Right cardiac atrium (tissue), 5 donors: ENCODE measurements at regions not wholly inside any gene's neighbourhood (a gene's known extent, or its start where the extent isn't known, plus 50 kb on each side); places are given as distances from the start of the nearest gene placed in this dataset.

Experiments
- ATAC-seq, 2 donors: fragments of 200-7000 bp; cut with Tn5 transposase; one replicate each; pipeline versions ENCODE4 v1.8.0 to v1.9.1; 2020; ENCODE audit warnings: moderate library complexity in 2 of 2, mild to moderate bottlenecking in 1 of 2
- DNase-seq, 3 donors: peaks; one replicate each; pipeline ENCODE4 v3.0.0-alpha.2; 2020
- H3K27ac ChIP-seq: one replicate; pipeline ENCODE4 v1.5.1; 2013; ENCODE audit warnings: mild to moderate bottlenecking, low read length, control low read depth, moderate library complexity
- H3K27me3 ChIP-seq: one replicate; pipeline ENCODE4 v1.6.1; 2013; ENCODE audit not compliant: control insufficient read depth, insufficient read depth
- H3K4me1 ChIP-seq: one replicate; pipeline ENCODE4 v1.6.1; 2013; ENCODE audit warnings: low read length; ENCODE audit not compliant: control insufficient read depth, insufficient read depth
- H3K4me3 ChIP-seq: one replicate; pipeline ENCODE4 v1.5.1; 2013; ENCODE audit warnings: low read length, control low read depth
- H3K9me3 ChIP-seq: one replicate; pipeline ENCODE4 v1.6.1; 2013; ENCODE audit warnings: low read length; ENCODE audit not compliant: control insufficient read depth
- WGBS: extraction: QIAGEN DNeasy Blood & Tissue Kit; methylation state at CpG from one replicate; pipeline ENCODE4 v1.1.7; 2013; 5-methylcytosine and 5-hydroxymethylcytosine counted together
- intact Hi-C, 4 donors: fragments of 100-400 bp; cut with DNase I; formaldehyde crosslinking; loops; one replicate each; pipeline versions ENCODE4 v1.11.0 to v1.14.0; 2022 to 2023
- donor health status: healthy with polysubstance abuse.
- donor health status: DM: no; HTN: yes; CAD: no.
- donor health status: DM: no; HTN: no; CAD: no.
- donor health status: DM: no; HTN: yes; CAD: no; lungs with severe emphysema.
- donor health status: DM: yes; HTN: yes; CAD: no.

DNA sequence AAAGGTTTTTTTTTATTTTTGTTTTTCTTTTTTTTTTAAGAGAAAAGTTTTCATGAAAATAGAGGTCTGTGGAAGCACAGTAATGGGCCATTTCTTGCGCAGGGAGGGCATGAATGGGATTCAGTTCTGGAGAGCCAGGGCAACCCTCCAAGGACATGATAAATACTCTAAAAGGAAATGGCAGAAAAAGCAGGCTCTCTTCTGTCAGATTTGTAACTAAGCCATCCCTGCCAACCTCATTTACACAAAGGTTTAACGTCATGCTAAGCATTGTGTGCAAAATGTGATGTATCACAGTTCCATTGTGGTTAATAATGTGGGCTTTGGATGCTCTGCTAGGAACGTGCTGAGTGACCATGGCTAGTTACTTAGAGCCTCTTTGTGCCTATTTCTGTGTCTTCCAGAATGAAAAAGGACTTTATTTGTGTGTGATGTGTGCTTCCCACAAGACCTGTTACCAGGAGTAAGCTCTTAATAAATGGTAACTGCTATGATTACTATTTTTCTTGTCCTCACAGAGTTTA, 1095.9 kb upstream of the SORCS1 start:
- Histone ChIP-seq H3K4me3 (no peak overlapping the region), H3K27ac (no peak overlapping the region), H3K27me3 (no peaks in the 10 kb centered on the region), H3K9me3 (no peaks in the 10 kb centered on the region), H3K4me1 (no peaks in the 10 kb centered on the region)
- ATAC-seq (no peak), DNase-seq (no peak)
- intact Hi-C loops: no loop called here
- 61% methylated on average over 3 of the region's 3 CpGs for WGBS

DNA sequence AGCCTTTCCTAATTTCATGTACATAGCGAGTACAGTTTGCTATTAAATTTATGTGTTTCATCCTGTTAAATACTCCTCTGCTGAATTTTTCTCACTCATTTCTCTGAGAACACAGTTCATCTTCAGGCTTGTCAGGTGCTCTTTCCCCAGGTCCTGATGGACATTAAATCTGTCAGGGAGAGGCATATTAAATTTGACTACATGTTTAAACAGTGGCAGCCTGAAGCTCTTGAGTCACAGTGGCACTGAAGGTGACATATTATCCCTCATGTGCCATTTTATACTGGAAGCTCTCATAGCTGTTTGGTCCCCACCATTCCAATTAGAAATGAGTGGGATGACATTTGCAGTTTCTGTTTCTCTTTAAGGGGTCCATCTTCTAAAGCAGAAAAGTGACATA, 1089.6 kb upstream of the SORCS1 start:
- Histone ChIP-seq H3K4me1 (no peaks in the 10 kb centered on the region), H3K4me3 (no peak overlapping the region), H3K27ac (no peak overlapping the region), H3K27me3 (no peaks in the 10 kb centered on the region), H3K9me3 (no peaks in the 10 kb centered on the region)
- no peak for ATAC-seq
- intact Hi-C loops: no loop called here
- 96% methylated on average over 1 of the region's 1 CpG for WGBS
- DNase-seq: no peak

DNA sequence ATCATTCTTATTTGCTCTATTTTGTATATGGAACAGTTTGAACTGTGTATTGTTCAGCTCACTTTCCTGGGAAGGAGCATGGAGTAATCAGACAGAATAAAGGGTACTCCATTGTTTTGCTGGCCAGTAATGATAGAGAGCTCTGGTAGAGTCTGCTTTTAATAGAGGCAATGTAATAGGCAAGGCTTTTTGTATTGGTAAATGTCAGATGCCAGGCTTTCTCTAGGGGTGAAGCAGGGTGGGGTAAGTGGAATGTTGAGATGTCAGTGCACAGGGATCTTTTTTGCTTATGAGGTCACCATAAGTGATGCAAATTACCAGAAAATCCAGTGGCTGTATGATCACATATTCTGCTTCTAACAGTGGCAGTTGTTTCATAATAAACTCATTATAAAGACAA, 1088.3 kb upstream of the SORCS1 start:
- H3K27ac ChIP-seq: no peak overlapping the region
- no peak overlapping the region for H3K4me3 ChIP-seq
- ATAC-seq: no peak
- no peaks in the 10 kb centered on the region for H3K27me3 ChIP-seq
- no peaks in the 10 kb centered on the region for H3K4me1 ChIP-seq
- H3K9me3 ChIP-seq: no peaks in the 10 kb centered on the region
- no peak for DNase-seq
- intact Hi-C loops: no loop called here

DNA sequence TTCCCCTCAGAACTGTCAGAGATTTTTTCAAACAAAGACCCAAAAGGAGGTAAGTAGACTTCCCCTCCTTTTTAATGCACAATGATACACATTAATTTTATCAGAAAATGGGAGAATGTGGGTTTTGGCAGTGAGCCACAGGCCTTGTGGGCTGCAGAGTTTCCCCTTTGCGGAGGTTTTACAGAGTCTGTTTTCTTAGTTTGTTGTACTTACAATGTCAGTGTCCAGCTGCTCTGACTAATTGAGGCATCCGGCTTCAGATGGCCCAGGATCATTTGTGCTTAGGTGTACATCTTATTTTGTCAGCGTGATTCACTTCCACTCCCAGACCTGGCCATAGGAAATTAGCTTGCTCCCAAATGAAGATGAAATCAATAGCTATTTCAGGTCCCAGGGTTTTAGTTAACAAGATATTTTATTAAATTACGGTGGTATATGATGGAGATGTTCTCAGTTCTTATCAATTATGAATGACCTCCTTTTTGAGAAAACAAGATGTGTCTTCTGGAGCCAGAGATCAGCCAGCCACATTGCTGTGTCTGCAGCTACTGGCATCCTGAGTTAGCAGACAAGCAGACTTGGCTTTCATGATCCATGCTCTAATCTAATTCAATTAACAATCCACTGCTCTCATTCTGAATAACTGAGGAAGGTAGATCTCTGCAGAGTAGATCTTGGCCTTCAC, 1086.6 kb upstream of the SORCS1 start:
- no peak overlapping the region for H3K27ac ChIP-seq
- no peaks in the 10 kb centered on the region for H3K4me1 ChIP-seq
- no peaks in the 10 kb centered on the region for H3K9me3 ChIP-seq
- DNase-seq (no peak), ATAC-seq (no peak)
- H3K4me3 ChIP-seq: no peak overlapping the region
- intact Hi-C loops: no loop called here
- H3K27me3 ChIP-seq: no peaks in the 10 kb centered on the region
- WGBS: 48% methylated on average over 4 of the region's 4 CpGs

DNA sequence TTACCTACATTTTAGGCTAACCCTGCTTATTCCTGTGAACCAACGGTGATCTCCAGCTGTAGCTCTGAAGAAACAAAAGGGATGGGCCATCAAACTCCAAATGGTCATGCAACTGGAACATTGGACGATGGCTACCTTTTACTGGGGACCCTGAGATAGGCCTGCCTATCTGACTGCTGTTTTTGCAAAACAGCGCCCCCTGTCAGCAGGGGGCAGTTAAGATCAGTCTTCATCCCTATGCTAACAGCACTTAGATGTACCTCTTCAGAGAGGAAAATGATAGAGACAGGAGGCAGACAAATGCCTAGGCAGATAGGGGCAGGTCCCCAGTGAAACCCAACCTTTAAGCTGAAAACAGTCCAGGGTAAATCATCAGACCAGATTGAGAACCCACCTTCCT, 1085.4 kb upstream of the SORCS1 start:
- no peaks in the 10 kb centered on the region for H3K9me3 ChIP-seq
- no peak overlapping the region for H3K4me3 ChIP-seq
- DNase-seq (no peak), ATAC-seq (no peak)
- H3K27me3 ChIP-seq: no peaks in the 10 kb centered on the region
- no peak overlapping the region for H3K27ac ChIP-seq
- H3K4me1 ChIP-seq: no peaks in the 10 kb centered on the region
- intact Hi-C loops: no loop called here
- 65% methylated on average over 3 of the region's 3 CpGs for WGBS

DNA sequence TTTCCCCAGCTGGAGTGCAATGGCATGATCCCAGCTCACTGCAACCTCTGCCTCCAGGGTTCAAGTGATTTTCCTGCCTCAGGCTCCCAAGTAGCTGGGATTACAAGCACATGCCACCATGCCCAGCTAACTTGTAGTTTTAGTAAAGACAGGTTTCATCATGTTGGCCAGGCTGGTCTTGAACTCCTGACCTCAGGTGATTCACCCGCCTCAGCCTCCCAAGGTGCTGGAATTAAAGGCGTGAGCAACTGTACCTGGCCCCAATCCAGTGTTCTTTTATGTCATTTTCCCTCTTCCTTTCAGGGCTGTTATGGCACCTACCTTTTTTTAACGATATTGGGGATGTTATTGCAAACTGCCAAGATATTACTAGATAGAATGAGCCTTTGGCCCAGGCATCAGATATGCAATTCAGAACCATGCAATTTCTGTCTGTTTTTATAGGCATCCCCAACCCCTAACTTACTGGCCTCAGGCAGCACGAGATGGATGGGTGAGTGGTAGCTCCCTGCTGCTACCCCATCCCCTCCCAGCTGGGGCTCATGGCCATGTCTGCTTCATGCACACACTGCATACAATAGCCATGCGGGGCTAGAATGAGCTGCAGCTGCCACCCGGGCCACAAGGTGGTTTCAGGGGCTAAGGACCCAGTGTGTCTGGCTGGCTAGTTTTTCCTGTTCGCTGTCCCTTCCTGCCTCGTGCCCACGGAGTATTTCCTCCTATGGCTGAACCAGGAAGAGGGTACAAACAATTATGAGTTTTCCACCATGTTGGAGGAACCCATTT, 1080.1 kb upstream of the SORCS1 start:
- peaks cover 2% of the 10 kb centered on the region for H3K9me3 ChIP-seq
- H3K4me1 ChIP-seq: no peaks in the 10 kb centered on the region
- ATAC-seq (peak in 1 of 2 donors; percentile 14), DNase-seq (no peak)
- H3K27ac ChIP-seq: no peak overlapping the region
- WGBS: 83% methylated on average over 9 of the region's 9 CpGs
- no peaks in the 10 kb centered on the region for H3K27me3 ChIP-seq
- H3K4me3 ChIP-seq: no peak overlapping the region
- intact Hi-C loops: no loop called here

DNA sequence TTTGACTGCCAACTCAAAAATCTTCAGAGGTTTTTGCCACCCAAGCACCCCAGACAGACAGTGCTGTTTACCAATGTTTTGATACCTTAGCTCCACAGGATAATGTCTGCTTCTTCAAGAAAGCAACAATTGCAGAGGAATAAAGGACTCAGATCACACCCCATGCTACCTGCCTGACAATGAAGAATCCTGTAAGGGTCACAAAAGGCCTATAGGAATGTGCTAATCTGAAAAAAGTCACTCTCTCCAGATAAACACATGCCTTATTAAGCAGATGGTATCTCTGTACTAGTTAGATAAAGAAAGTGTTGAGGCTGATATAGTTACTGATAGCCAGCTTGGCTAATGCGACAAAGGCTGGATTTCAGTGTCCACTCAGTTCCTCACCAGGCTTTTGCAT, 1076.7 kb upstream of the SORCS1 start:
- no peak for ATAC-seq
- Histone ChIP-seq H3K27me3 (no peaks in the 10 kb centered on the region), H3K4me3 (no peak overlapping the region), H3K9me3 (peaks cover 2% of the 10 kb centered on the region), H3K4me1 (no peaks in the 10 kb centered on the region), H3K27ac (no peak overlapping the region)
- DNase-seq: no peak
- intact Hi-C loops: no loop called here
- 44% methylated on average over 1 of the region's 1 CpG for WGBS

DNA sequence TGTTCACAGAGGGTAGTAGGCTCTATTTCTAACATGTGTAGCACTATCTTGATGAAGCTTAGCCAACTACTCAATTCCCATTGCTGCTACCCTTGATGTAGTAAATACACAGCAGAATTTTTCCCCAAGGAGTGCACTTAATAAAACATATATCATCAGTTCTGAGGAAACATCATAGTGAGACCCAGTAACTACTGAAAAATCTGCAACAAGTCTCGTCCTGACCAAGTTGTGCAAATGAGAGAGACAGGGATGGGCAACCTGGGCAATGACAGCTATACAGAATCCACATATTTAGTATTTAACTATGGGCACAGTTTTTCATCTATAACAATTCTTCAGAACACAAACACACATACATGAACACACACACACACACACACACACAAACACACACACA, 1073.8 kb upstream of the SORCS1 start:
- Histone ChIP-seq H3K27me3 (no peaks in the 10 kb centered on the region), H3K4me1 (no peaks in the 10 kb centered on the region), H3K4me3 (no peak overlapping the region), H3K27ac (no peak overlapping the region), H3K9me3 (no peaks in the 10 kb centered on the region)
- DNase-seq: no peak
- no peak for ATAC-seq
- intact Hi-C loops: no loop called here
- 33% methylated on average over 1 of the region's 1 CpG for WGBS

DNA sequence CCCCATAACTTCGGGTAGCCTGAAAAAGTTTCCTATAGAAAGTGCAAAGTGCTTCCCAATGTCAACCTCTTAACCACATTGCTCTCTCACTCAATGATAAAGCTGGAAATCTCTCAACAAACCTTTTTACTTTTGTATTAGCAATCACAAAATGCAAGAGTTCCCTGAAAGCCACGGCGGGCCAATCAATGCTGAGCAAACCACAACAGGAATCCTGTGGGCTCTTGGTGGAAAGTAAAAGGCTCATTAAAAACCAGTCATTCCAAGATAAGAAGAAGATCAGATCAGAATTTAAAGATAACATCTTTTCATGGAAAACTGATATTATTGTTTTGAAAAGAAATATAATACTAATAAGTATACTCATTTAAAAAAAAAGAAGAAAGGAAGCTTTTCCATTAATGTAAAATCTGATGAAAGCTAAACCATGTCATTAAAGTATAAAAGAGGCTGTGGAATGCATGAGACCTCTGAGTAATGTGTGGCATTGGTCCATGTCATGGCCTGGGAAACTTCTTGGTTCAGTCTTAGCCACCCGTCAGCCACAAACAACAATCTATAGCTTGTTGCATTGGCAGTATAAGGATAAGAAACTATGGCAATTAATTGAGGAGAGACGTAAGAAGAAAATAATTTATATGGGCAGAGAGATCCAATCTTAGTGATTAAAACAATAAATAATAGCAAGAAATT, 1066.1 kb upstream of the SORCS1 start:
- ATAC-seq (no peak), DNase-seq (no peak)
- WGBS: 72% methylated on average over 5 of the region's 5 CpGs
- Histone ChIP-seq H3K4me1 (no peaks in the 10 kb centered on the region), H3K27ac (no peak overlapping the region), H3K4me3 (no peak overlapping the region), H3K9me3 (no peaks in the 10 kb centered on the region), H3K27me3 (no peaks in the 10 kb centered on the region)
- intact Hi-C loops: no loop called here

DNA sequence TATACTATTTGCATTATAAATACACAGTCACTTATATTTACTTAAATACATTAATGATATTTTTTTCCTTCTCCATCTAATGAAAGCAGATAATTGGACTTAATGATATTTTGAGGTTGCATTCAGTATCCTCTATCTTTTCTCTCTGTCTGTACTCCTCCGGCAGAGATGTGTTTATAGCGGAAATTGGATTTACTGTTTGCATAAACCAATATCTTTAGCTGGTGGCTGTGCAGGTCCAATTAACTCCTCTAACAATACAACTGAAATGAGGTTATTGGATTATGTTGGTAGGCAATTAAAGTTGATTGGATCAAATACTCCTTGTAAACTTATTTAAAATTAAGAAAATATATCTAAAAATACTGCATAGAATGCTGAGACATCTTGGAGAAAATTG, 1044.2 kb upstream of the SORCS1 start:
- no peaks in the 10 kb centered on the region for H3K4me1 ChIP-seq
- 90% methylated on average over 2 of the region's 2 CpGs for WGBS
- no peak for ATAC-seq
- H3K4me3 ChIP-seq: no peak overlapping the region
- H3K27me3 ChIP-seq: no peaks in the 10 kb centered on the region
- no peak for DNase-seq
- intact Hi-C loops: no loop called here
- H3K27ac ChIP-seq: no peak overlapping the region
- no peaks in the 10 kb centered on the region for H3K9me3 ChIP-seq

DNA sequence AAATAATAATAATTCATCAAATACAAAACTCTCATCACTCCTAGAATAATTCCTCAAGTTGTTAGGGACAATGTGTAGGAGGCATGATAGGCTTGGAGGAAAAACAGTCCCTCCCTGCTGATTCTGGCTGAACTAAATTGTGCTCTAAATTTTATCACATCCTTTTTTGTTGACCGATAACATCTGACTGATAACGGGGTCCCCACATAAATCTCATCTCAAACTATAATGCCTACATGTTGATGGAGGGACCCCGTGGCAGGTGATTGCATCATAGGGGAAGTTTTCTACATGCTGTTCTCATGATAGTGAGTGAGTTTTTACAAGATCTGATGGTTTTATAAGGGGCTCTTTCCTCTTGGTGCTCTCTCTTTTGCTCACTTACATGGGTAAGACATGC, 1043.5 kb upstream of the SORCS1 start:
- Histone ChIP-seq H3K9me3 (no peaks in the 10 kb centered on the region), H3K27ac (no peak overlapping the region), H3K27me3 (no peaks in the 10 kb centered on the region), H3K4me1 (no peaks in the 10 kb centered on the region), H3K4me3 (no peak overlapping the region)
- WGBS: 47% methylated on average over 3 of the region's 3 CpGs
- intact Hi-C loops: no loop called here
- ATAC-seq (no peak), DNase-seq (no peak)
